ENCODE measurements at regions not wholly inside any gene's neighbourhood (a gene's known extent, or its start where the extent isn't known, plus 50 kb on each side); places are given as distances from the start of the nearest gene placed in this dataset.

DNA sequence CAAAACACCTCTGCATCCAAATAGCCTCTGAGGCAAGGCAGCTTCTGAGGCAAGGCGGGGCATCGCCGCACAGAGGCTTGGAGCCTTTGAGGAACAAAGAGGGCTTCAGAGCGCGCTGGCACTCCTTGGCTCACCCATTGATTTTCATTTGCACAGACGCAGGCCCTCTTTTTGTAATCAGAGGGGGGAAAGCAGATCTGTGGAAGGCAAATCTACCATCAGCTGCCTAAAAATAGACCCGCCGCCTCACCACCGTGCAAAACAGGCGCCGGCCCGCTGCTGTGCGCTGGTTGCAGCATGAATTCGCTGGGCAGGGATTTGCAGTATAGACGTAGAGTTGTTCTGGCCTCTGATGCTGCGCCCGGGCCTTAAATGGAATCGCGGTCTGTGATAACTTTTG lies 69.9 kb upstream of the STMND1 start:
- no peak for TF ChIP-seq POLR2AphosphoS5 (IDR thresholded peaks at IDR 0.05; ENCODE audit: low read depth, low read length)
- no peak for TF ChIP-seq POLR2A (IDR thresholded peaks at IDR 0.05; ENCODE audit: low read depth, low read length)
- no peak for TF ChIP-seq TAF1 (IDR thresholded peaks at IDR 0.05; ENCODE audit: borderline replicate concordance, low read depth, low read length)
- no peak for FAIRE-seq

DNA sequence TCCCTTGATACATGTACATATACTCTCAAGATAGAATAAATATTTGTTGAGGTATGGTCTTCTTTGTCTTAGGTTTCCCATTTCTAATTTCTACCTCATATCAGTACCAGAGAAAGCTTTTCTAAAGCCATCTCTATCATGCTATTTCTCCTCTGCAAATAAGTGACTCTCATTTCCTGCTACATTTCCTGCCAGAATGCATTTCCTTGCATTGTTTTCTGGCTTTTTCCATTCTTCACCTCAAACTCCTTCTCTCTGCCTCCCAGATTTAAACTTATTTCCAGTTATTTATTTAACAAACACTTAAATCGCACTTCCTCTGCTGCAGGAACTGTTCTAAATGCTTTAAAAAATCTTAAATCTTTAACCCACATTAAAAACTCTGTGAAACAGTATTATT lies 74.4 kb upstream of the STMND1 start:
- FAIRE-seq (no peak), DNase-seq (ENCODE audit: insufficient read length) (no peak)
- TF ChIP-seq POLR2AphosphoS5 (IDR thresholded peaks at IDR 0.05; ENCODE audit: low read depth, low read length) (no peak), TAF1 (IDR thresholded peaks at IDR 0.05; ENCODE audit: borderline replicate concordance, low read depth, low read length) (no peak), POLR2A (IDR thresholded peaks at IDR 0.05; ENCODE audit: low read depth, low read length) (no peak)

More for the DNA sequence above, 69.9 kb upstream of the STMND1 start:
- no peak for DNase-seq (ENCODE audit: insufficient read length)

DNA sequence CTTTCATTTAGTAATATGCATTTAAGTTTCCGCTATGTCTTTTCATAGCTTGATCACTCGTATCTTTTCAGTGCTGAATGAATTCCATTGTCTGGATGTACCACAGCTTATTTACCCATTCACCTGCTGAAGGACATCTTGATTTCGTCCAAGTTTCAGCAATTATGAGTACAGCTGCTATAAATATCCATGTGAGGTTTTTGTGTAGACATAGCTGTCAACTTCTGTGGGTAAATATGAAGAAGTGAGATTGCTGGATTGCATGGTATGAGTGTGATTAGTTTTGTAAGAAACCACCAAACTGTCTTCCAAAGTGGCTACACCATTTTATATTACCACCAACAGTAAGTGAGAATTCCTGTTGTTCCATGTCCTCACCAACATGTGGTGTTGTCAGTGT lies 79.2 kb upstream of the STMND1 start:
- no peak for FAIRE-seq
- TF ChIP-seq POLR2A (IDR thresholded peaks at IDR 0.05; ENCODE audit: low read depth, low read length) (no peak), POLR2AphosphoS5 (IDR thresholded peaks at IDR 0.05; ENCODE audit: low read depth, low read length) (no peak), TAF1 (IDR thresholded peaks at IDR 0.05; ENCODE audit: borderline replicate concordance, low read depth, low read length) (no peak)
- no peak for DNase-seq (ENCODE audit: insufficient read length)

DNA sequence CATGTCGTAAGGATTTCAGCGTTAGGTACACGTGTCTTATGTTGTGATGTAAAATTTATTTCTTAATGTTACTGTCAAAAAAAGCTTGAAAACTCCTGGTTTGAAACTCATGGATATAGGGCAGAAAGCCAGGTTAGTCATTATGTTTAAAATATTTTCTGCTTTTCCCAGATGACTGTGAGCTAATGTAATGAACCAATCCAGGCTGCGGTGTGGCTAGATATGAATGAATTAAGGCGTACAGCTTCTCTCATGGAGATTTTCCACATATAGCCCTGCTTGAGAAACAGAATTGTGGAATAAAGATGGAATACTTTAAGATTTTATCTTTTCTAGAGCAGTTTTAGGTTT lies 80.3 kb upstream of the STMND1 start:
- no peak for DNase-seq (ENCODE audit: insufficient read length)
- TF ChIP-seq POLR2A (IDR thresholded peaks at IDR 0.05; ENCODE audit: low read depth, low read length) (no peak), POLR2AphosphoS5 (IDR thresholded peaks at IDR 0.05; ENCODE audit: low read depth, low read length) (no peak), TAF1 (IDR thresholded peaks at IDR 0.05; ENCODE audit: borderline replicate concordance, low read depth, low read length) (no peak)
- FAIRE-seq, result no peak

DNA sequence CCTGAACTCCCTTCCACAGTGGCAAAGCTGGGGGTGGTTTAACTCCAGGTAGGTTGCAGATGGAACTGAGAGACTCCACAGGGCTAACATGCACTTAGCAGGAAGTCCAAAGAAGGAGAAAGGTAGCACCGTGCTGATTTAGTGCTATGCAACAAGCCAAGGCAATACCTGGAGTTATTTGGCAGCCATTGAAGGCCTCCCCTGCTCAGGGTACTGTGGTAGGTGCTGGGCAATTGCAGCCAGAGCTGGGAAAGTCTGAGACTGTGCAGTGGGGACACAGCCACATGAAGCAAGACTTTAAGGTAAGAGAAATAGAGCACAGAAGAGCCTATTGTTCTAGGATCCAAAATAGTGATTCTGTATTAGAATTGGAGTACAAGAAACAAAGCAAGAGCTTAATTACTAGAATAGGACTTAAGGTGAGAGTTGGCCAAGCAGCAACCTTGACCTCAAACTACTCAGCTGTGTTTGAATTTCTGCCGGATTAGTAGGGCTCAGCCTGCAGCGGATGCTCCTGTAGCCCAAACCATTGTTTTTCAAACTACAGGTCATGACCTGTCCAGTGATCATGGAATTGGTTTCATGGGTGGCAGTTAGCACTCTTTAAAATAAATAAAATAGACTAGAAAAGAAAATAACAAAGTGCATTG lies 80.8 kb upstream of the STMND1 start:
- no peak for TF ChIP-seq POLR2A (IDR thresholded peaks at IDR 0.05; ENCODE audit: low read depth, low read length)
- TF ChIP-seq TAF1 (IDR thresholded peaks at IDR 0.05; ENCODE audit: borderline replicate concordance, low read depth, low read length), result no peak
- TF ChIP-seq POLR2AphosphoS5 (IDR thresholded peaks at IDR 0.05; ENCODE audit: low read depth, low read length), result no peak
- no peak for DNase-seq (ENCODE audit: insufficient read length)
- FAIRE-seq, result no peak

DNA sequence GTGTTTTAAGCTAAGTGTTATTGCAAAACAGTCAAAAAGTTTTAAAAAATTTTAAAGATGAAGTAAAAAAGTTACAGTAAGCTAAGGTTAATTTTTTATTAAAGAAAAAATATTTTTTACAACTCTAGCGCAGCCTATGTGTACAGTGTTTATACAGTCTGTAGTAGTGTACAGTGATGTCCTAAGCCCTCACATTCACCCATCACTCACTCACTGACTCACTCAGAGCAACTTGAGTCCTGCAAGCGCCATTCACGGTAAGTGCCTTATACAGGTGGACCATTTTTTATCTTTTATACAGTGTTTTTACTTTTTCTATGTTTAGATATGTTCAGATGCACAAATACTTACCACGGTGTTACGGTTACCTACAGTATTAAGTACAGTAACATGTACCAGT lies 83.4 kb upstream of the STMND1 start:
- FAIRE-seq, result no peak
- TF ChIP-seq TAF1 (IDR thresholded peaks at IDR 0.05; ENCODE audit: borderline replicate concordance, low read depth, low read length), result no peak
- no peak for TF ChIP-seq POLR2A (IDR thresholded peaks at IDR 0.05; ENCODE audit: low read depth, low read length)
- no peak for TF ChIP-seq POLR2AphosphoS5 (IDR thresholded peaks at IDR 0.05; ENCODE audit: low read depth, low read length)
- no peak for DNase-seq (ENCODE audit: insufficient read length)

DNA sequence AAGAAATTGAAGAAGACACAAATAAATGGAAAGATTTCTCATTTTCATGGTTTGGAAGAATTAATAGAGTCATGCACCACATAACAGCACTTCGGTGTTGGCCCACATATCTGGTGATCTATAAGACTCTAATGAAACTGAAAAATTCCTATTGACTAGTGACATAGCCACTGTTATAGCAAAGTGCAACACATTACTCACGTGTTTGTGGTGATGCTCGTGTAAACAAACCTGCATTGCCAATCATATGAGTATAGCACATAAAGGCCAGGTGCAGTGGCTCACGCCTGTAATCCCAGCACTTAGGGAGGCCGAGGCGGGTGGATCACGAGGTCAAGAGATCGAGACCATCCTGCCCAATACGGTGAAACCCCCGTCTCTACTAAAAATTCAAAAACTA lies 84.4 kb upstream of the STMND1 start:
- no peak for FAIRE-seq
- DNase-seq (ENCODE audit: insufficient read length), result no peak

DNA sequence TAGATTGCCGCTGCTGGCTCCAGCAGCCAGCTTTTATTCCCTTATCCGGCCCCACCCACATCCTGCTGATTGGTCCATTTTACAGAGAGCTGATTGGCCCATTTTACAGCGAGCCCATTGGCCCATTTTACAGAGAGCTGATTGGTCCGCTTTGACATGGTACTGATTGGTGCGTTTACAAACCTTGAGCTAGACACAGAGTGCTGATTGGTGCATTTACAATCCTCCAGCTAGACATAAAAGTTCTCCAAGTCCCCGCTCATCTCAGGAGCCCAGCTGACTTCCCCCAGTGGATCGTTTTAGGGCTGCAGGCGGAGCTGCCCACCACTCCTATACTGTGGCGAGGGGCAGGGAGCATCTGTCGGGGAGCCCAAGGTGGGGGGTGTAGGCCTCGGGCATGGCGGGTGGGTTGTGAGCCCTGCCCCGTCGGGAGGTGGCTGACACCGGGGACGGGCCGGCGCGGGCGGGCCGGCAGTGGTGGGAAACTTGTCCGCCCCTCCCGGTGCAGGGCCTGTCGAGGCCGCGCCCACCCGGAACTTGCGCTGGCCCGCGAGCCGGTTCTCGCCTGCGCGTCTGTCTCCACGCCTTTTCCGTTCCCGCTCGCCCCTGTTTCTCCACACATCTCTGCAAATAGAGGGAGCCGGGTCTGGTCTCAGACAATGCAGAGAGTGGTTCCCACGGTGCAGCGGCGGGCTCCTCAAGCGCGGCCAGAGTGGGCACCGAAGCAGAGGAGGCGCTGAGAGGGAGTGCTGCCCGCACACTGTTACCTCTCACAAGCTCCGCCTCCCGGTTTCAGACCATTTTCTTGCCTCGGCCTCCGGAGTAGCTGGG lies 86.1 kb upstream of the STMND1 start:
- no peak for DNase-seq (ENCODE audit: insufficient read length)
- no peak for FAIRE-seq
- TF ChIP-seq POLR2A (IDR thresholded peaks at IDR 0.05; ENCODE audit: low read depth, low read length) (no peak), POLR2AphosphoS5 (IDR thresholded peaks at IDR 0.05; ENCODE audit: low read depth, low read length) (no peak), TAF1 (IDR thresholded peaks at IDR 0.05; ENCODE audit: borderline replicate concordance, low read depth, low read length) (no peak)

More for the DNA sequence above, 84.4 kb upstream of the STMND1 start:
- no peak for TF ChIP-seq POLR2AphosphoS5 (IDR thresholded peaks at IDR 0.05; ENCODE audit: low read depth, low read length)
- no peak for TF ChIP-seq POLR2A (IDR thresholded peaks at IDR 0.05; ENCODE audit: low read depth, low read length)
- no peak for TF ChIP-seq TAF1 (IDR thresholded peaks at IDR 0.05; ENCODE audit: borderline replicate concordance, low read depth, low read length)

DNA sequence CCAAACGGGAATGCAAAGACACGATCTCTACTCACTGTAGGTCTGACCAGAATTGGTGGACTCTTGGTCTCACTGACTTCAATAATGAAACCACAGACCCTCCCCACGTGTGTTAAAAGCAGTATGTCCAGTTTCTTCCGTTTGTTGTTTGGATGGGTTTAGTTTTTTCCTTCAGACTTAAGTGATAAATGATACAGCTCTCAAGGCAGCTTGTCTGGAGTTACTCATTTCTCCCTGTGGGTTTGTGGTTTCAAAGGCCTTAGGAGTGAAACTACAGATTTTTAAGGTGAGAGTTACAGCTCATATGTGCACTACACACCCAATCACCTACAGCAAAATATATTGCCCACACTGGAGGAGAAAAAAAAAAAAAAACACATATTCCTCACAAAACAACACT lies 86.7 kb upstream of the STMND1 start:
- FAIRE-seq, result no peak

DNA sequence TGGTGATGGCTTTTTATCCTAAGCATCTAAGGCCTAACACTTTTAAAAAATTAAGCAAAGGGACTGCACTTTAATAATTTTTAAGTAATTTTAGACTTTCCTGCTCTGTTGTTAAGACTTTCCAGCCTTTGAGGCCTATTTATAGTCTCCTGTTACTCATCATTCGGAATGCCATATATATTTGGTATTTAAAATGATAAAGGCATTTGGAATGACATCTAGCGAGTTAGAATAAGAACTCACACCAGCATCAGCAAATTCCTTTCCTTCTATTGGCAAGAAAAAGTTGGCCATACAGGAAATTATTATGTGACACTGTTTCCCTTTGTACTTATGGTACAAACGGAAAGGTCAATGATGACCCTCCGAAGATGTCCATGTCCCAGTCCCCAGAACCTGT lies 88.1 kb upstream of the STMND1 start:
- FAIRE-seq (no peak), DNase-seq (ENCODE audit: insufficient read length) (no peak)
- TF ChIP-seq POLR2AphosphoS5 (IDR thresholded peaks at IDR 0.05; ENCODE audit: low read depth, low read length) (no peak), TAF1 (IDR thresholded peaks at IDR 0.05; ENCODE audit: borderline replicate concordance, low read depth, low read length) (no peak), POLR2A (IDR thresholded peaks at IDR 0.05; ENCODE audit: low read depth, low read length) (no peak)

More for the DNA sequence above, 86.7 kb upstream of the STMND1 start:
- TF ChIP-seq POLR2AphosphoS5 (IDR thresholded peaks at IDR 0.05; ENCODE audit: low read depth, low read length), result no peak
- no peak for TF ChIP-seq TAF1 (IDR thresholded peaks at IDR 0.05; ENCODE audit: borderline replicate concordance, low read depth, low read length)
- no peak for TF ChIP-seq POLR2A (IDR thresholded peaks at IDR 0.05; ENCODE audit: low read depth, low read length)
- no peak for DNase-seq (ENCODE audit: insufficient read length)

DNA sequence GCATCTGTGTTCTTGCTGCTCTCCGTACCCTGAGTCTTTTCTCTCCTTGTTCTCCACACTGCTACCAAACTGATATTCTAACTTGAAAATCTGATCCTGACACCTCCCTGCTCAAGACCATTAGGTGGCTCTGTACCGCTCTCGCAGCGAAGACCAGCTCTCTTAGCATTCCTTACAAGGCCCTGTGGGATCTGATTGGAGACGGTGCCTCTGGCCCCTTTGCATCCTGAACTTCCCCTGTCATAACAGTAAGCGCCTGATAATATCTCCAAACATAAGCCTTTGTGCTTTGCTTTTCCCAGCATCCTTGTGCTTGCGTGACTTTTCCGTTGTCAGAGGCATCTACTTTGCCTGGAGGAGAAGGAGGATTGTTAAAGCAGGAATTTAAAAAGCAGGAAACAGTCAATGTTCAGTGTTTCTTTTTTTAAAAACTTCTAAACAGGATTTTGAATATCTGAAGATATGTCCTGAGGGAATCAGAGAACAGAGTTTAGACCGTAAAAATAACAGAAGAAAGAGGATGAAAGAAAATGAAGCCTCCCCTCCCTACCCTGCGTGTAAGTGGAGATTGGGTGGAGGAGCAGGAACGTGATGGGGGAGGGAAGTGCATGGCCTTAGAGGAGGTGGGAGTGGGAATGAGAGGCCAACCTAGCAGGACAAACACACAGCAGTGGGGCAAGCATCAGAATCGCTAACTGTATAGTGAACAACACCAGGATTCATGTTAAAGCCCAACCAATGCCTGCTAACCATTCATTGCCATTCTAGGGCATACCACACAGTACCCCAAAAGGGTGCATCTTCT lies 89.2 kb upstream of the STMND1 start:
- FAIRE-seq (no peak), DNase-seq (ENCODE audit: insufficient read length) (no peak)
- TF ChIP-seq POLR2A (IDR thresholded peaks at IDR 0.05; ENCODE audit: low read depth, low read length) (no peak), TAF1 (IDR thresholded peaks at IDR 0.05; ENCODE audit: borderline replicate concordance, low read depth, low read length) (no peak), POLR2AphosphoS5 (IDR thresholded peaks at IDR 0.05; ENCODE audit: low read depth, low read length) (no peak)
